HepG2 (cell line): ENCODE measurements at regions not wholly inside any gene's neighbourhood (a gene's known extent, or its start where the extent isn't known, plus 50 kb on each side); places are given as distances from the start of the nearest gene placed in this dataset.

ENCODE experiments used
- ATAC-seq: fragments of 200-7000 bp; cut with Tn5 transposase; 3 replicates; pipeline ENCODE4 v1.9.1; 2020; ENCODE audit warnings: mild to moderate bottlenecking, moderate library complexity
- BruUV-seq: library from RNA; stranded (reverse); fragments of 400-500 nt; replicated peaks from 2 replicates; lab custom pipeline; 2021; lab: Mats Ljungman, UMichigan
- CTCF ChIA-PET: fragments of 300-600 bp; formaldehyde crosslinking; extraction: SDS; loops from one replicate; lab custom pipeline; 2021; ENCODE audit warnings: low total read pairs, inconsistent platforms, low intra/inter-chr PET ratio; lab: Yijun Ruan, JAX
- POLR2A ChIA-PET: fragments of 350-600 bp; sonication (Branson Sonifier 250); formaldehyde crosslinking; loops from one replicate; lab custom pipeline; 2020; ENCODE audit warnings: antibody characterized with exemption, inconsistent platforms; lab: Yijun Ruan, JAX
- DNase-seq: peaks from one replicate; pipeline ENCODE4 v3.0.0-alpha.2; 2015; ENCODE audit warnings: low spot score
- FAIRE-seq: peaks from 3 replicates; lab custom pipeline; 2011; peaks lifted over from hg19 to GRCh38; lab: Jason Lieb, UNC
- H2AFZ ChIP-seq: one replicate; pipeline ENCODE4 v1.6.1; 2011; ENCODE audit warnings: low read length, inconsistent platforms
- H3K27ac ChIP-seq: fragments of 300-600 bp; 3 replicates; pipeline ENCODE4 v1.8.0; 2011; ENCODE audit warnings: mixed run types, mild to moderate bottlenecking, mixed read lengths, low read length, inconsistent platforms; ENCODE audit not compliant: insufficient read depth; ENCODE audit errors: extremely low read length
- H3K27me3 ChIP-seq, 2 experiments: fragments of 200-600 bp in 1 of 2; 2 replicates in 1 of 2; 3 replicates in 1 of 2; pipeline versions ENCODE4 v1.6.0 to v1.8.0; 2011; ENCODE audit warnings: low read length in 2 of 2, mild to moderate bottlenecking in 2 of 2, moderate library complexity in 2 of 2, inconsistent platforms in 1 of 2; ENCODE audit not compliant: insufficient read depth in 2 of 2, control insufficient read depth in 1 of 2
- H3K36me3 ChIP-seq, 2 experiments: fragments of 200-600 bp in 1 of 2; replicated peaks in 1 of 2; 2 replicates in 1 of 2; 3 replicates in 1 of 2; pipeline versions ENCODE4 v1.5.1 to v1.8.0; 2011; ENCODE audit warnings: low read length in 2 of 2, inconsistent platforms in 1 of 2; ENCODE audit not compliant: insufficient read depth in 2 of 2, control insufficient read depth in 1 of 2
- H3K4me1 ChIP-seq: 2 replicates; pipeline ENCODE4 v1.5.1; 2012; ENCODE audit warnings: low read length, inconsistent platforms; ENCODE audit not compliant: insufficient read depth
- H3K4me2 ChIP-seq: 2 replicates; pipeline ENCODE4 v1.6.0; 2011; ENCODE audit warnings: low read depth, low read length, inconsistent platforms
- H3K4me3 ChIP-seq, 3 experiments: fragments of 200-600 bp in 1 of 3; sonication (generic), shearing (Covaris generic) in 1 of 3; replicated peaks in 1 of 3; 2 replicates each; pipeline ENCODE4 v1.5.1; 2011 to 2016; ENCODE audit warnings: low read length in 3 of 3, inconsistent platforms in 2 of 3, low read depth in 2 of 3, mild to moderate bottlenecking in 2 of 3, control low read depth in 1 of 3, mixed read lengths in 1 of 3; ENCODE audit not compliant: insufficient read depth in 1 of 3
- H3K79me2 ChIP-seq: one replicate; pipeline ENCODE4 v1.6.1; 2011; ENCODE audit warnings: low read length, inconsistent platforms; ENCODE audit not compliant: insufficient read depth
- H3K9ac ChIP-seq: 2 replicates; pipeline ENCODE4 v1.6.0; 2011; ENCODE audit warnings: mild to moderate bottlenecking, low read depth, low read length, inconsistent platforms; ENCODE audit not compliant: insufficient read depth
- H3K9me3 ChIP-seq: 2 replicates; pipeline ENCODE4 v1.5.1; 2012; ENCODE audit warnings: mild to moderate bottlenecking, low read length
- H4K20me1 ChIP-seq: 2 replicates; pipeline ENCODE4 v1.6.0; 2011; ENCODE audit warnings: inconsistent platforms, mild to moderate bottlenecking, low read length, moderate library complexity; ENCODE audit not compliant: insufficient read depth
- ARNTL ChIP-seq: sonication (generic); formaldehyde crosslinking; IDR thresholded peaks from 2 replicates; pipeline ENCODE4 v1.4.0; 2020; ENCODE audit warnings: mild to moderate bottlenecking, missing genetic modification reagents
- ASH2L ChIP-seq: fragments of 300-600, 200-600 bp; sonication (generic); IDR thresholded peaks from 2 replicates; pipeline ENCODE4 v1.7.0; 2017; ENCODE audit warnings: low read depth, mild to moderate bottlenecking, moderate library complexity, mixed read lengths, low read length; ENCODE audit not compliant: insufficient read length
- HOXD1 ChIP-seq: sonication (generic); formaldehyde crosslinking; IDR thresholded peaks from 2 replicates; pipeline ENCODE4 v1.5.0; 2020; ENCODE audit warnings: missing genetic modification reagents
- ISX ChIP-seq: sonication (generic); formaldehyde crosslinking; conservative IDR thresholded peaks from 2 replicates; pipeline ENCODE4 v1.5.0; 2020; ENCODE audit warnings: missing genetic modification reagents
- PAX8 ChIP-seq: sonication (generic); formaldehyde crosslinking; IDR thresholded peaks from 2 replicates; pipeline ENCODE4 v1.8.0; 2022; ENCODE audit warnings: mild to moderate bottlenecking, missing genetic modification reagents, borderline replicate concordance
- PHF21A ChIP-seq: sonication (generic); formaldehyde crosslinking; IDR thresholded peaks from 2 replicates; pipeline ENCODE4 v1.5.0; 2020; ENCODE audit warnings: mild to moderate bottlenecking, missing genetic modification reagents
- RELA ChIP-seq: sonication (generic); formaldehyde crosslinking; IDR thresholded peaks from 2 replicates; pipeline ENCODE4 v1.4.0; 2020; ENCODE audit warnings: missing genetic modification reagents
- SAP130 ChIP-seq: IDR thresholded peaks from 2 replicates; pipeline ENCODE4 v1.6.1; 2016; ENCODE audit warnings: low read depth
- ZEB1 ChIP-seq: IDR thresholded peaks from 2 replicates; pipeline ENCODE4 v1.6.1; 2012; ENCODE audit warnings: mild to moderate bottlenecking, low read depth, inconsistent platforms; ENCODE audit not compliant: insufficient replicate concordance
- ZNF12 ChIP-seq: sonication (generic); formaldehyde crosslinking; IDR thresholded peaks from 2 replicates; pipeline ENCODE4 v1.5.0; 2020; ENCODE audit warnings: missing genetic modification reagents
- ZNF337 ChIP-seq: sonication (generic); formaldehyde crosslinking; IDR thresholded peaks from 2 replicates; pipeline ENCODE4 v1.5.1; 2020; ENCODE audit warnings: missing genetic modification reagents, low read depth, mild to moderate bottlenecking, borderline replicate concordance
- ZNF383 ChIP-seq: sonication (generic); formaldehyde crosslinking; IDR thresholded peaks from 2 replicates; pipeline ENCODE4 v1.4.0; 2020; ENCODE audit warnings: missing genetic modification reagents, mild to moderate bottlenecking, borderline replicate concordance
- ZNF569 ChIP-seq: sonication (generic); formaldehyde crosslinking; IDR thresholded peaks from 2 replicates; pipeline ENCODE4 v1.5.0; 2020; ENCODE audit warnings: mild to moderate bottlenecking, missing genetic modification reagents, moderate library complexity, borderline replicate concordance
- ZSCAN29 ChIP-seq: sonication (generic); formaldehyde crosslinking; conservative IDR thresholded peaks from 2 replicates; pipeline ENCODE4 v1.4.0; 2020; ENCODE audit warnings: mild to moderate bottlenecking, missing genetic modification reagents
- WGBS: methylation state at CpG from one replicate; pipeline ENCODE4 v1.1.6; 2017; ENCODE audit warnings: low lambda C conversion rate; 5-methylcytosine and 5-hydroxymethylcytosine counted together
- in situ Hi-C: cut with HindIII; loops from 2 replicates; pipeline ENCODE4 v1.10.0; 2017; ENCODE audit warnings: low pct_unique_long_range_greater_than_20kb; ENCODE audit not compliant: extremely low pct_ligation_motif_present
- intact Hi-C: fragments of 100-400 bp; cut with micrococcal nuclease; formaldehyde crosslinking; loops from one replicate; pipeline ENCODE4 v1.10.0; 2022; ENCODE audit not compliant: unreplicated experiment
- TF ChIP-seq, protein P1 (sequence below): sonication (generic); formaldehyde crosslinking; IDR thresholded peaks from 2 replicates; pipeline ENCODE4 v1.4.0; 2020; ENCODE audit warnings: missing genetic modification reagents, borderline replicate concordance
- TF ChIP-seq, protein P2 (sequence below): sonication (generic); formaldehyde crosslinking; IDR thresholded peaks from 2 replicates; pipeline ENCODE4 v1.4.0; 2020; ENCODE audit warnings: missing genetic modification reagents, borderline replicate concordance
- TF ChIP-seq, protein P3 (sequence below): sonication (generic); formaldehyde crosslinking; IDR thresholded peaks from 2 replicates; pipeline ENCODE4 v1.4.0; 2020; ENCODE audit warnings: missing genetic modification reagents, mild to moderate bottlenecking, borderline replicate concordance

GRCh38 chr7:136069840-136070529, 92.8 kb upstream of the MTPN start:
- in situ Hi-C loops (no loop called here), intact Hi-C loops (no loop called here)
- 0% methylated on average over 1 of the region's 1 CpG for WGBS
- no peak overlapping the region for H3K27ac ChIP-seq
- no peaks in the 10 kb centered on the region for H3K9me3 ChIP-seq
- CTCF ChIA-PET = no interaction called here
- ATAC-seq (no peak), DNase-seq (no peak), FAIRE-seq (no peak)
- no peaks in the 10 kb centered on the region for H3K36me3 ChIP-seq
- POLR2A ChIA-PET = no interaction called here
- no peaks in the 10 kb centered on the region for H3K27me3 ChIP-seq
- H2AFZ ChIP-seq = no peak overlapping the region
- H3K79me2 ChIP-seq = no peaks in the 10 kb centered on the region
- no peak overlapping the region for H3K4me2 ChIP-seq
- BruUV-seq = no TSS peak
- no peaks in the 10 kb centered on the region for H3K4me1 ChIP-seq
- H3K4me3 ChIP-seq = no peak overlapping the region
- no peaks in the 10 kb centered on the region for H4K20me1 ChIP-seq
- no peak overlapping the region for H3K9ac ChIP-seq
- no peak for TF ChIP-seq PHF21A (CRISPR knock-in tag)
- TF ChIP-seq PAX8 (CRISPR knock-in tag) = no peak
- TF ChIP-seq, protein P1, sequence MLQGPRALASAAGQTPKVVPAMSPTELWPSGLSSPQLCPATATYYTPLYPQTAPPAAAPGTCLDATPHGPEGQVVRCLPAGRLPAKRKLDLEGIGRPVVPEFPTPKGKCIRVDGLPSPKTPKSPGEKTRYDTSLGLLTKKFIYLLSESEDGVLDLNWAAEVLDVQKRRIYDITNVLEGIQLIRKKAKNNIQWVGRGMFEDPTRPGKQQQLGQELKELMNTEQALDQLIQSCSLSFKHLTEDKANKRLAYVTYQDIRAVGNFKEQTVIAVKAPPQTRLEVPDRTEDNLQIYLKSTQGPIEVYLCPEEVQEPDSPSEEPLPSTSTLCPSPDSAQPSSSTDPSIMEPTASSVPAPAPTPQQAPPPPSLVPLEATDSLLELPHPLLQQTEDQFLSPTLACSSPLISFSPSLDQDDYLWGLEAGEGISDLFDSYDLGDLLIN (CRISPR knock-in tag) = no peak
- TF ChIP-seq ARNTL (CRISPR knock-in tag) = no peak
- TF ChIP-seq ZNF569 (CRISPR knock-in tag) = no peak
- TF ChIP-seq, protein P2, sequence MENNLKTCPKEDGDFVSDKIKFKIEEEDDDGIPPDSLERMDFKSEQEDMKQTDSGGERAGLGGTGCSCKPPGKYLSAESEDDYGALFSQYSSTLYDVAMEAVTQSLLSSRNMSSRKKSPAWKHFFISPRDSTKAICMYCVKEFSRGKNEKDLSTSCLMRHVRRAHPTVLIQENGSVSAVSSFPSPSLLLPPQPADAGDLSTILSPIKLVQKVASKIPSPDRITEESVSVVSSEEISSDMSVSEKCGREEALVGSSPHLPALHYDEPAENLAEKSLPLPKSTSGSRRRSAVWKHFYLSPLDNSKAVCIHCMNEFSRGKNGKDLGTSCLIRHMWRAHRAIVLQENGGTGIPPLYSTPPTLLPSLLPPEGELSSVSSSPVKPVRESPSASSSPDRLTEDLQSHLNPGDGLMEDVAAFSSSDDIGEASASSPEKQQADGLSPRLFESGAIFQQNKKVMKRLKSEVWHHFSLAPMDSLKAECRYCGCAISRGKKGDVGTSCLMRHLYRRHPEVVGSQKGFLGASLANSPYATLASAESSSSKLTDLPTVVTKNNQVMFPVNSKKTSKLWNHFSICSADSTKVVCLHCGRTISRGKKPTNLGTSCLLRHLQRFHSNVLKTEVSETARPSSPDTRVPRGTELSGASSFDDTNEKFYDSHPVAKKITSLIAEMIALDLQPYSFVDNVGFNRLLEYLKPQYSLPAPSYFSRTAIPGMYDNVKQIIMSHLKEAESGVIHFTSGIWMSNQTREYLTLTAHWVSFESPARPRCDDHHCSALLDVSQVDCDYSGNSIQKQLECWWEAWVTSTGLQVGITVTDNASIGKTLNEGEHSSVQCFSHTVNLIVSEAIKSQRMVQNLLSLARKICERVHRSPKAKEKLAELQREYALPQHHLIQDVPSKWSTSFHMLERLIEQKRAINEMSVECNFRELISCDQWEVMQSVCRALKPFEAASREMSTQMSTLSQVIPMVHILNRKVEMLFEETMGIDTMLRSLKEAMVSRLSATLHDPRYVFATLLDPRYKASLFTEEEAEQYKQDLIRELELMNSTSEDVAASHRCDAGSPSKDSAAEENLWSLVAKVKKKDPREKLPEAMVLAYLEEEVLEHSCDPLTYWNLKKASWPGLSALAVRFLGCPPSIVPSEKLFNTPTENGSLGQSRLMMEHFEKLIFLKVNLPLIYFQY (CRISPR knock-in tag) = no peak
- no peak for TF ChIP-seq SAP130
- no peak for TF ChIP-seq ZSCAN29 (CRISPR knock-in tag)
- no peak for TF ChIP-seq ZNF383
- TF ChIP-seq ISX (CRISPR knock-in tag) = no peak
- no peak for TF ChIP-seq RELA
- TF ChIP-seq, protein P3, sequence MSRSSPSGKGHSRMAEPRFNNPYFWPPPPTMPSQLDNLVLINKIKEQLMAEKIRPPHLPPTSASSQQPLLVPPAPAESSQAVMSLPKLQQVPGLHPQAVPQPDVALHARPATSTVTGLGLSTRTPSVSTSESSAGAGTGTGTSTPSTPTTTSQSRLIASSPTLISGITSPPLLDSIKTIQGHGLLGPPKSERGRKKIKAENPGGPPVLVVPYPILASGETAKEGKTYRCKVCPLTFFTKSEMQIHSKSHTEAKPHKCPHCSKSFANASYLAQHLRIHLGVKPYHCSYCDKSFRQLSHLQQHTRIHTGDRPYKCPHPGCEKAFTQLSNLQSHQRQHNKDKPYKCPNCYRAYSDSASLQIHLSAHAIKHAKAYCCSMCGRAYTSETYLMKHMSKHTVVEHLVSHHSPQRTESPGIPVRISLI (CRISPR knock-in tag) = no peak
- no peak for TF ChIP-seq HOXD1 (CRISPR knock-in tag)
- no peak for TF ChIP-seq ZNF12 (CRISPR knock-in tag)
- TF ChIP-seq ASH2L = no peak
- no peak for TF ChIP-seq ZEB1
- no peak for TF ChIP-seq ZNF337 (CRISPR knock-in tag)
